Upper lobe of left lung (tissue), 6 donors: ENCODE measurements at regions not wholly inside any gene's neighbourhood (a gene's known extent, or its start where the extent isn't known, plus 50 kb on each side); places are given as distances from the start of the nearest gene placed in this dataset.

ENCODE experiments used
- ATAC-seq, 2 donors: fragments of 200-7000 bp; cut with Tn5 transposase; one replicate each; pipeline ENCODE4 v1.9.1; 2022; ENCODE audit warnings: mild to moderate bottlenecking in 2 of 2, moderate library complexity in 2 of 2; ENCODE audit not compliant: low FRiP score in 2 of 2
- DNase-seq, 2 donors: peaks; one replicate each; pipeline ENCODE4 v3.0.0-alpha.2; 2019 to 2020
- H3K27ac ChIP-seq, 4 donors: fragments of 200-600 bp; sonication (generic); one replicate each; pipeline ENCODE4 v1.5.1; 2016 to 2019
- H3K27me3 ChIP-seq, 4 donors: fragments of 200-600 bp; sonication (generic); one replicate each; pipeline ENCODE4 v1.5.1; 2017 to 2019
- H3K36me3 ChIP-seq, 4 donors: fragments of 200-600 bp; sonication (generic); one replicate each; pipeline ENCODE4 v1.5.1; 2016 to 2019
- H3K4me1 ChIP-seq, 4 donors: fragments of 200-600 bp; sonication (generic); one replicate each; pipeline ENCODE4 v1.5.1; 2018 to 2019
- H3K4me3 ChIP-seq, 4 donors: fragments of 200-600 bp; sonication (generic); one replicate each; pipeline ENCODE4 v1.5.1; 2017 to 2019; ENCODE audit warnings: mild to moderate bottlenecking in 2 of 4, moderate library complexity in 1 of 4
- H3K9me3 ChIP-seq, 4 donors: fragments of 200-600 bp; sonication (generic); one replicate each; pipeline ENCODE4 v1.5.1; 2018 to 2019
- CTCF ChIP-seq, 6 experiments: fragments of 450-650 bp in 4 of 6; fragments of 200-600 bp in 2 of 6; sonication (generic) in 2 of 6; IDR thresholded peaks; one replicate each; pipeline ENCODE4 v1.5.1; 2016 to 2019; ENCODE audit warnings: antibody characterized with exemption in 6 of 6
- EP300 ChIP-seq, 4 donors: sonication (generic); formaldehyde crosslinking; IDR thresholded peaks; one replicate each; pipeline ENCODE4 v1.5.1; 2017; ENCODE audit warnings: antibody characterized with exemption in 4 of 4, control low read depth in 2 of 4
- POLR2A ChIP-seq, 4 donors: fragments of 450-650 bp; IDR thresholded peaks; one replicate each; pipeline ENCODE4 v1.5.1; 2016 to 2017; ENCODE audit warnings: antibody characterized with exemption in 4 of 4, mild to moderate bottlenecking in 2 of 4
- POLR2AphosphoS5 ChIP-seq, 2 donors: sonication (generic); formaldehyde crosslinking; IDR thresholded peaks; one replicate each; pipeline ENCODE4 v1.5.1; 2017; ENCODE audit warnings: antibody characterized with exemption in 2 of 2
- WGBS, 2 donors: methylation state at CpG; one replicate each; pipeline ENCODE4 v1.1.5; 2017 to 2018; 5-methylcytosine and 5-hydroxymethylcytosine counted together
- donor health status: DM: no; HTN: no; CAD: no; lungs with moderate emphysema.
- donor health status: DM: no; HTN: yes; CAD: no; lungs with severe emphysema.

DNA sequence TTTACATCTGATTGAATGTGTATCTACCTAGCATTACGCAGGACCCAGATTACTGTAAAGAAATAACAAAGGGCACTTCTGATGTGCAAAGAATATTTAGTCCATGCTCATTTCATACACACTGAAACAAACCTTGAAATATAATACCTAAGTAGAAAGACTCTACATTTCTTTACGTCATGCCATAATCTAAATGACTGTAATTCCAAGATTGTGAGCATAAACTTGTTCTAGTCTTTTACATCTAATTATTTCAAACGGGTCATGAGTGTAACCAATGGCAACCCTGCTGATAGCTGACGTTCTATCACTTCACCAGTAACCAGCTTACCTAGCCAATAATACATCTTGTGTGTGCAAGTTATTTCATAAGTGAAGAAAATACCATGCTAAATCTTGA lies 433.8 kb downstream of the PRKD1 start:
- no peak for TF ChIP-seq POLR2A (IDR thresholded peaks at IDR 0.05)
- no peak for TF ChIP-seq CTCF (IDR thresholded peaks at IDR 0.05)
- no peak for TF ChIP-seq EP300 (IDR thresholded peaks at IDR 0.05)
- Histone ChIP-seq H3K4me3 (no peak overlapping the region), H3K27me3 (no peaks in the 10 kb centered on the region), H3K36me3 (no peaks in the 10 kb centered on the region), H3K9me3 (no peaks in the 10 kb centered on the region), H3K4me1 (no peaks in the 10 kb centered on the region), H3K27ac (no peak overlapping the region)
- ATAC-seq (no peak), DNase-seq (no peak)
- 69 to 74% methylated on average over 4 of the region's 4 CpGs for WGBS, 2 donors

DNA sequence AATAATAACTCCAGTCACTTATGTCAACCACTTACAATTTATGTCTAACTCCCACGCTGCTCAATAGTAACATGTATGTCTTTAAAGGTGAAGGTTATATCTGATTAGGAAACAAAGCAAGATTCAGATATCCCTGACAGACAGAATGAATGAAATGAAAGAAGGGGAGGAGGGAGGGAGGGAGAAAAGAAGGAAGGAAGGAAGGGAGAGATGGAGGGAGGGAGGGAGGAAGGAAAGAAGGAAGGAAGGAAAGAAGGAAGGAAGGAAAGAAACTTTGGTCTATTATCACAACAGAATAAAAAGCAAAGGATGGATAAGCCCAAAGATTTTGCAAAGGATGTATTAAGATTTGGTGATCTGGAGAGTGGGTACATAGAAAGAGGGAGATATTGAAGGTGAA lies 433.3 kb downstream of the PRKD1 start:
- DNase-seq, result no peak
- WGBS, 2 donors, result 63 to 71% methylated on average over 1 of the region's 1 CpG
- Histone ChIP-seq H3K4me1 (no peaks in the 10 kb centered on the region), H3K9me3 (no peaks in the 10 kb centered on the region), H3K27ac (no peak overlapping the region), H3K27me3 (no peaks in the 10 kb centered on the region), H3K36me3 (no peaks in the 10 kb centered on the region), H3K4me3 (no peak overlapping the region)
- ATAC-seq, result no peak
- TF ChIP-seq POLR2A (IDR thresholded peaks at IDR 0.05) (no peak), EP300 (IDR thresholded peaks at IDR 0.05) (no peak), CTCF (IDR thresholded peaks at IDR 0.05) (no peak), POLR2AphosphoS5 (IDR thresholded peaks at IDR 0.05) (no peak)

DNA sequence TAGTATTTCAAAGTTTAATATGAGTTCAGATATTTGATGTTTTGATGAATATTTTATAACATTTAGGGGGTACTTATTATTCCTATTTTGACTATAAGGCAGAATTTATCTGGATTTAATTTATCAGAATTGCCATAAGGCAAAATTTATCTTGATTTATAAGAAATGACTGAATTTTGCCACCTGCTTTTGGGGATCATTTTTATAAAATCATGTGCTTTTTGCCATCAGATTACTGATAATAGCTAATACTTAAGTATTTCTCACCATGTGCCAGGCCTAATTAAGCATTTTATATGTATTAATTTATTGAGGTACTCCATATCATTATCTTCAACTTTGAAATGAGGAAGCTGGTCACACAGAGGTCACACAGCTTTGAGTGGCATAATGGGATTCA lies 423.7 kb downstream of the PRKD1 start:
- ATAC-seq, result no peak
- no peak overlapping the region for H3K4me3 ChIP-seq
- H3K27me3 ChIP-seq, result no peaks in the 10 kb centered on the region
- no peaks in the 10 kb centered on the region for H3K4me1 ChIP-seq
- TF ChIP-seq EP300 (IDR thresholded peaks at IDR 0.05), result no peak
- TF ChIP-seq POLR2AphosphoS5 (IDR thresholded peaks at IDR 0.05), result no peak
- no peak for TF ChIP-seq CTCF (IDR thresholded peaks at IDR 0.05)
- no peak for TF ChIP-seq POLR2A (IDR thresholded peaks at IDR 0.05)
- H3K9me3 ChIP-seq, result no peaks in the 10 kb centered on the region
- no peaks in the 10 kb centered on the region for H3K36me3 ChIP-seq
- no peak overlapping the region for H3K27ac ChIP-seq
- DNase-seq, result no peak

- Histone ChIP-seq H3K36me3 (no peaks in the 10 kb centered on the region), H3K4me1 (no peaks in the 10 kb centered on the region), H3K27me3 (no peaks in the 10 kb centered on the region), H3K9me3 (peaks cover 0 to 3% (median 0%) of the 10 kb centered on the region in 4 donors), H3K4me3 (no peak overlapping the region), H3K27ac (no peak overlapping the region)
- ATAC-seq, result no peak
- whole genome bisulfite sequencing, 2 donors, result 33 to 51% methylated on average over 2 of the region's 2 CpGs
- TF ChIP-seq EP300 (IDR thresholded peaks at IDR 0.05), result no peak
- TF ChIP-seq POLR2A (IDR thresholded peaks at IDR 0.05), result no peak
- no peak for TF ChIP-seq POLR2AphosphoS5 (IDR thresholded peaks at IDR 0.05)
- TF ChIP-seq CTCF (IDR thresholded peaks at IDR 0.05), result no peak
- no peak for DNase-seq
Observed at GRCh38 chr14:29518335-29518734, 409.3 kb downstream of the PRKD1 start.

- no peak for DNase-seq
- no peaks in the 10 kb centered on the region for H3K36me3 ChIP-seq
- WGBS, 2 donors, result 50 to 61% methylated on average over 2 of the region's 2 CpGs
- TF ChIP-seq POLR2A (IDR thresholded peaks at IDR 0.05) (no peak), POLR2AphosphoS5 (IDR thresholded peaks at IDR 0.05) (no peak), CTCF (IDR thresholded peaks at IDR 0.05) (no peak), EP300 (IDR thresholded peaks at IDR 0.05) (no peak)
- H3K4me1 ChIP-seq, result no peaks in the 10 kb centered on the region
- H3K4me3 ChIP-seq, result no peak overlapping the region
- H3K27me3 ChIP-seq, result no peaks in the 10 kb centered on the region
- no peak overlapping the region for H3K27ac ChIP-seq
- peaks cover 0 to 3% (median 0%) of the 10 kb centered on the region in 4 donors for H3K9me3 ChIP-seq
- no peak for ATAC-seq
Observed at GRCh38 chr14:29521526-29522137, 406.0 kb downstream of the PRKD1 start.
